Kidney capillary endothelial cell (primary cell): ENCODE measurements at regions not wholly inside any gene's neighbourhood (a gene's known extent, or its start where the extent isn't known, plus 50 kb on each side); places are given as distances from the start of the nearest gene placed in this dataset.
"Not testable (repeated sequence)": the region's sequence is repeated elsewhere in the genome, so short reads cannot be mapped to it uniquely, and the experiment has no call there.

ENCODE experiments used
- DNase-seq: peaks from one replicate; pipeline ENCODE4 v3.0.0-alpha.2; 2018; ENCODE audit warnings: low spot score

DNA sequence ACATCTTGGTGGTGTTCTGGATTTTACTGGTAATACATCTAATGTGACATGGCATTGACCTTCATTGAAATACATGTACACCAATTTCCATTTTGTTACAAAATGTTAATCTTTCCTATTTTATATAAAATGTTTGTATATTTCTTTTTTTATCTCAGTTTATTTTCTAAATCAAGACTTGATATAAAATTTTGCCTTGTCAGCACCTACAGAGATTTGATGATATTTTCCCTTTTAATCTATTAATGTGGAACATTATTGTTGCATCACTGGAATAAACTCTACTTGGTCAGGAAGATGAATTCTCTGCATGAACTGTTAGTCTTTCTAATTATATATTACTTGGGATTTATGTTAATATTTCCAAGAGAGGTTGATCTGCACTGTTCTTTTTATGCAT, 294.0 kb upstream of the ETAA1 start:
- DNase-seq, result no peak

DNA sequence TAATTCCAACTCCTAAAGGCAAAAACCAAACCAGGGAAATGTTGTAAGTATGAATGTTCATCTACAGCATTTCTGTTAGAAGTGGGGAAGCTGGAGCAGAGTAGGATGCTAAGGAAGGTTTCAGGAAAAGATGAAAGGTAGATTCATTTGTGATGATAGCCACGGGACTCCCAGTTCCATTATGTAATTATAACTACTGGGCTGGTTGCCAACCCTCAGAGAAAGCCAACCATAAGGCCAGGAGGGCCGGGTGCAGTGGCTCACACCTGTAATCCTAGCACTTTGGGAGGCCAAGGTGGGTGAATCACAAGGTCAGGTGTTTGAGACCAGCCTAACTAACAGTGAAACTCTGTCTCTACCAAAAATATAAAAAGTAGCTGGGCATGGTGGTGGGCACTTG, 288.9 kb upstream of the ETAA1 start:
- no peak for DNase-seq

DNA sequence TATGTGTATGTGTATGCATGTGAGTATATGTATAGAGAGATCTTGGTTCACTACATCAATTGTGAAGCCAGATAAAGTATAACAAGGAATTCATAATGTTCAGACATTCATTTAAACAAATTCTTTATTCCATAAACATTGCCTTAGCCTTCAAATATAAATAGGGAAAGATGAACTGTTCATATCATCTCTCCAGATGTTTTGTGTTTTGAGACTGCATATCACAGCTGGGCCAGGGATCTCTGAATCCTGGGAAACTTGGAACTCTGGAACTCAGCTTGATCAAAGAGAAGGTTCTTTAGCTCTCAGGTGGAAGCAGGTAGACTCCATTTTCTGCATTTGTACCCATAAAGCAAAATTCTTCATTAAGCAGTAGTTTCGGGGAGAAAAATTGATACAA, 272.6 kb upstream of the ETAA1 start:
- DNase-seq, result no peak

DNA sequence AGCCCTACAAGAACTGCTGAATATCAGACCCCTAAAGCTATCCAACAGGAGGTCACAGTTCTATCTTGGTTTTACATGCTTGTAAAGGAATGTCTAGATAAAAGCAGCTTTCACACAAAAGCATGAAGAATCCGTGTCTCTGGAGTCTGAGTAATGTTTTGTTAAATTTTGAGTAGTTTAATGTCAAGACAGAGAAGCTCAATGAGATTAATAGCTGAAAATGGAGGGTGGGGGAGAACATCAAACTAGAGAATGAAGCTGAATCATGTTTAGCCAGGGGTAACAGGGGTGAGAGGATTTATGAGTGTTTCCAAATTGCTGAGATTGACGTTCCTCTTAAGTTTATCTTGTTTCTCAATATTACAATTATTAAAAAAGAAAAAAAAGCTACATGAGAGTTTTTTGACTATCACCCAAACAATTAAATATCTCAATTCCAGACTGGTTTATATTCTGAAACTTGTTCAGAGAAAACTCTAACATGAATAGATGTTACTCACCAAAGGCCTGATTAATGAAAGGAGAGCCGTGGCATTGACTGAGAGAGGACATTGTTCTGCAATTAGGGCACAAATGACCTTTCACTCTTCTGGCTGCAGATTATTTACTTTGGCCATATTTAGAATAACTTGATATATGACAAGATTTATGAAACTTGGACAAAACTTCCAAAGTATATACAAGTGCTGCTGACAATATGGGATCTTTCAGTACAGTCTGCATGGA, 266.4 kb upstream of the ETAA1 start:
- no peak for DNase-seq

DNA sequence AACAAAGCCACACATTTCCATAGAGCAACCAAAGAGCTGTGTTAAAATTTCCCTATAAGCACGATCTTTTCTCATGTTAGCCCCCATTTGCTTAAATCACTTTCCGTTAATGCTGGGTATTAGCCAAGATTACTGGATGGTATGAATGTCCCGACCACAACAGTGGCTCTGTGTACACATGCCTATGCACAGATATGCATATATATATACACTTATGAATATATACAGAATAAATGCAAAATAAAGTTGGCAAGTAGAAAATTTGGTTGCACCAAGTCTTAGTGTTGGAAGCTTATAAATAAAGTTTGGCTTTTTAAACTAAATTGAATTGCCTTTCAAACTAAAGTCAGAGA, 265.9 kb upstream of the ETAA1 start:
- DNase-seq, result no peak

DNA sequence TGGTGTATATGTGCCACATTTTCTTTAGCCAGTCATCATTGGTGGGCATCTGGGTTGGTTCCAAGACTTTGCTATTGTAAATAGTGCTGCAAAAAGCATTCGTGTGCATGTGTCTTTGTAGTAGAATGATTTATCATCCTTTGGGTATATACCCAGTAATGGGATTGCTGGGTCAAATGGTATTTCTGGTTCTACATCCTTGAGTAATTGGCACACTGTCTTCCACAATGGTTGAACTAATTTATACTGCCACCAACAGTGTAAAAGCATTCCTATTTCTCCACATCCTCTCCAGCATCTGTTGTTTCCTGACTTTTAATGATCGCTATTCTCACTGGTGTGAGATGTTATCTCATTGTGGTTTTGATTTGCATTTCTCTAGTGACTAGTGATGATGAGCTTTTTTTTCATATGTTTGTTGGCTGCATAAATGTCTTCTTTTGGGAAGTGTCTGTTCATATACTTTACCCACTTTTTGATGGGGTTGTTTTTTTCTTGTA, 264.6 kb upstream of the ETAA1 start:
- DNase-seq, result not testable (repeated sequence)

DNA sequence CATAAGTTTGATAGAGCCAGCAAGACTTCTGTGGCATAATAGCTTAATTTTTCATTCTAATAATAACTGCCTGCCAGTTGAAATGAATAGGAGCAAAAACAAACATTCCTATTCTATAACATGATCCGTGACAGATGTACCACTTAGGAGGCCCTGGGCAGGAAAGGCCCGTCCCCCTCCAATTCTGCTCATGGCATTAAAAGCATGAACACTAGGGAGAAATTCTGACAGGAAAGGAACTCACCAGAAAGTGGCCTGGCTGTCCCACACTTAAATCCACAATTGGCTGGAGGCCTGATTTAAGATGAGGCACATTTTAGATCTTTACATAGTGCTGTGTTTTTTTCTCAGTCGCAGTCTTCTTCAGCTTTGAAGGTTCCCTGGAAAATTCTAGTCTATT, 261.9 kb upstream of the ETAA1 start:
- DNase-seq, result no peak

DNA sequence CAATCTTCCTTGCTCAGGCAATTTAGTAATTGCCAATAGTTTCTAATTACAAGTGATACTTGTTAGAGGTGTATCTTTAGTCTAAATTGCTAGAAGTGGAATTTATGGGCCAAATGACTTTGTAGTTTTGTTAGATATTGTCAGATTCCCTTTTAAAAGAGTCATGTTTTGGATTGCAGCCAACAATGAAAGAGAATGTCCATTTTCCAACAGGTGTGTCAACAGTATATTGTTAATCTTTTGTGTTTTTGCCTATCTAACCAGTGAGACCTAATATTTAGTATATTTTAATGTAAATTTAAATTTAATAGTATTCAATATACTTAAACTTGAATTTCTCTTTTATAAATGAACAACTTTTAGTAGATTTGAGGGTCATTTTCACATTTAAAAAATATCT, 259.4 kb upstream of the ETAA1 start:
- no peak for DNase-seq

DNA sequence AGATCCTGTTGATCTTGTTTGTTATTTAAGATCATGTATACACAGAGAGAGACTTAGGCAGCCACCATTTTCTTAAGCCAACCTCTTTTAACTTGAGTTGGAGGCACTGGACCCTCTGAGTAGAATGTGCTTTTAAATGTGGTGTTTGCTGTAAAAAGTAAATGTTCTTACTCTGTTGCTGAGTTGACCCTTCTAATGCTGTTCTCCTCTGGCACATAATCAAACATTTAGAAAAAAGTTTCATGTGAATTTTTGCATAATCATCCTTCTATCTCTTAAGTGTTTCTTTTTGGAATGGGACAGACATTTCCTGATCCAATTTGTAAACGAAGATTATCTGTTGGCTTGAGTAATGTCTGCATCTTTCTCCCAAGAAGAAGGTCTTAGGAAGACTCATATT, 255.1 kb upstream of the ETAA1 start:
- no peak for DNase-seq

DNA sequence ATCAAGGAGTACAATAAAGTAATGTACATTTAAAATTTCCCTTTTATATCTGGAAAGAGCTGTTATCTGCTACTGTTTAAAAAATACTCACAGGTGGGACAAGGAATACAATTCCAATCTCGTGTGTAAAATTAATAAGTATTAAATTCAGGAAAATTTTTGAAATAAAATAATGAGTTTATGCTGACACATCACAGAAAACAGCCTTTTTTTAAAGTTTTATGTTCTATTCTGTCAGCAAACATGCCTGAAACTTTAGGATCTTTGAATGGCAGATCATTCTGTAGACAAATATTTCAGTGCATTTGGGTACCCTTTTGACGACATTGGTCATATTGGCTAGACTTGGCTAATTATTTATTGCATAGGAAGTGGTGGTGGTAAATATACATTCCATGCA, 254.4 kb upstream of the ETAA1 start:
- no peak for DNase-seq

DNA sequence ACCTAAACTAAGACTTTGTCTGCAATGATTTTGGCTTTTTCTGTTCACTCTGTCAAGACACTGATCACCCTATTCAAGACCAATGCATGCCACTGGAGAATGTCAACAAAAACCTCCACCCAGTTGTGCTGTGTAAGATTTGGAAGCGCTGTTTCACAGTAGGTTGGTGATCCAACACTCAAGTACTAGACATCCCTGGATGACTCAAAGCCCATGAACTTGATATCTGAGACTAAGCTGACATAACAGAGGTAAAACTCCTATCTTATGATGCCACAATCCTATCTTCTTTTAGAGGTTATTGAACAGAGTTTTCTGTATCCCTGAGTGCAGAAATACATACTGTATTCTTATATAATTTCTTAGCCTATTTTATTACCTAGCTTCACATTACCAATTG, 251.3 kb upstream of the ETAA1 start:
- DNase-seq, result no peak

DNA sequence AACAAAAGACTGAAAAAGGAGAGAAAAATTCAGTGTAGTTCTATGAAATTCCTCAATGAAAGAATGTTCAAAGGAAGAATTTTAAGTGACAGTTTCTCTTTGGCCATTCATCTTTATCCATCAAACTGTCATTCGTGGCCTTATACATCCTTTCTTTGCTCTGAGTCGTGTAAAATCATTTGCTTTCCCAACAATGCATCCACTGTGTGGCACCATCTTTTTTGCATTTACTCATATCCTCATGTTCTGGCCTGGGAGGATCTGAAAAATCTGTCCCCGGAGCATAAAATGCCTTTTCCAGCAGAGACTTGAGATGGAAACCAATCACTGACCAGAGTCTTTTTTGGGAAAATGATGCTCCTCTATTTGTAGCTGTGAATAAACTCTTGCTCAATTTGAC, 240.3 kb upstream of the ETAA1 start:
- no peak for DNase-seq

DNA sequence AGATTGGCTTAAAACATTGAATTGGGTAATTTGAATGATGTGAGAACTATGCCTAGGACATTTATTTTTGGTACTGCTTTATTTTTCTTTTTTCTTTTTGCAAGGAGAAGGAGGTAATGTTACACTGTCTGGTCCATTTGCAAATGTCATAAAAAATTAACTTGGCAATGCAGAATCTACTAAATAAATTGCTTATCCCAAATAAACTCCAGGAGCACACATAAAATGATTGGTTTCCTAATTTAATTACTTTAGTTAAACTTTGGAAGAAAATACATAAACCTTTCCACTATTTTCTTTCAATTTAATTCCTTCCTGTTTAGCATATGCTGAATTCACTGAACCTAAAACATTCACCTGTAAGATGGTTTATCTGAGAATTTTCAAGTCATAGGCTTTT, 238.4 kb upstream of the ETAA1 start:
- DNase-seq, result no peak

DNA sequence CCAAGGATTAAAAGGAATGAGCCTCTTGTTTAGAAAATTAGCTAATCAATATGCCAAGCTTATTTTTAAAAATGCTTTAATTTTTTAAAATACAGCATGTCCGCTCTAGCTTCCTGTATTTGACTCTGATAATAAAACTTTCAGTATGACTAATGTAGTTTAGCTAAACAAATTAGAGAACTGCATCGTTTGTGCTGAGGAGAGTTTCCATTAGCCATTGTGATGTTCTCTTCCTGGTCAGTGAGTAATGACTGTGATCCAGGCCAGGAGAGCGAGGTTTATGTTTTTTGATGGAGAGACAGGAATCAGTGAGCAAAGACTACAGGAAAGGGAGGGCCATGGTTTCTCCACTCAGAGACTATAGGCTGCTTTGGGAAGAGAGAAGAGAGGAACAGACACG, 237.2 kb upstream of the ETAA1 start:
- peak; percentile 71 for DNase-seq

DNA sequence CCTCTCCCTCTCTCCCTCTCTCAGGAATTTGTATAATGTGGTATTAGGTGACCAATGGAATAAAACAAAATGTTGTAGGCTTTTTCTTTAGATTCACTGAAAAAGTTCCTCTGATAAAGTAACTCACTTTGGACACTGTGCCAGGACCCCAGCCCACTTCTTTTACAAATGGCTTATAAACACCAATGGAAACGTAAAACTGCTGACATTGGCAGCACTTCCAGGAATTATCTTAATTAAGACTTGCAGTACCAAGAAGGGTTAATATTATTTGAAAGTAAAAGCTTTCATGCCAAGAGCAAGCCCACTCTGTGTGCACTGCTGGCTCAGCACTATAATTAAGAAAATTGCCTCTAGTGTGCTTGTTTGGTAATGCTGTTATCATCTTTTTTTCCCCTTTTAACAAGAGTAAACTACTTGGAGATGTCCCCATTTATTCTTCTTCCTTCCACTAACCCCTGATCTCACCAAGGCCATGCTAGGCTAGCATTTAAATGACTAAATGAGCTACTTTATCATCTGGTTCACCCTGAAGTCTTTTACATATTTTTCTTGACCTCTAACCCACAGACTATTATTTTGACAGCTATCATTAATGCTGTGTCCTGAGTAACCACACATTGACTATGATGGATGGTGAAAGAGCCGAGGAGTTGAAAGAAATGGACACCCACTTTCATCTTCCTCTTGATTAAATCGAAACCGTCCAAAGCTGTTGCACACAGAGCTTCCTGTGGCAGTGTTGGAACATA, 232.2 kb upstream of the ETAA1 start:
- DNase-seq, result no peak

DNA sequence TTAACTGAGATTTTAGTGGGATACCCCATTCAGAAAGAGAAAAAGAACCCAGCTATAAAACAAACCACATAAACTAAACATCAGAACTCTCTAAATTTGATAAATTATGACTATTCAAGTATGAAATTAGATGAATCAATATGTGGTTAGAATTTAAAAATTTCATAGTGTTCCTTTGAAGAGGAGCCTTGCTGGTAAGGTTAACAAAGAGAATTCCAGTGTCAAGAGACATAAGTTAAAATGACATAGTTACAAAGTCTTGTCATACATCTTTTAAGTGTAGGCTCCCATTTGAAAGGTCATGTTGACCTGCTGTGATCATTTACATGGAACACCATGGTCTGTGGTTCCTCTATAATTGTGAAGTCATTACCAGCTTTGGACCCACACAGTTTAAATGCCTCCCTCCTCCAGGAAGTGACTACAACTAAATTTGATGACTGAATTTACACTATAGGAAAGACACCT, 231.6 kb upstream of the ETAA1 start:
- no peak for DNase-seq

DNA sequence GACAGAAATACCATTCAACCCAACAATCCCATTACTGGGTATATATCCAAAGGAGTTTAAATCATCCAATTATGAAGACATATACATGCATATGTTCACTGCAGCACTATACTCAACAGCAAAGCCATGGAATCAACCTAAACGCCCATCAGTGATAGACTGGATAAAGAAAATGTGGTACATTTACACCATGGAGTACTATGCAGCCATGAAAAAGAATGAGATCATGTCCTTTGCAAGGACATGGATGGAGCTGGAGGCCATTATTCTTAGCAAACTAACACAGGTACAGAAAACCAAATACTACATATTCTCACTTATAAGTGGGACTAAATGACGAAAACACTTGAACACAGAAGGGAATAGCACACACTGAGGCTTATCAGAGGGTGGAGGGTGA, 230.6 kb upstream of the ETAA1 start:
- not testable (repeated sequence) for DNase-seq

DNA sequence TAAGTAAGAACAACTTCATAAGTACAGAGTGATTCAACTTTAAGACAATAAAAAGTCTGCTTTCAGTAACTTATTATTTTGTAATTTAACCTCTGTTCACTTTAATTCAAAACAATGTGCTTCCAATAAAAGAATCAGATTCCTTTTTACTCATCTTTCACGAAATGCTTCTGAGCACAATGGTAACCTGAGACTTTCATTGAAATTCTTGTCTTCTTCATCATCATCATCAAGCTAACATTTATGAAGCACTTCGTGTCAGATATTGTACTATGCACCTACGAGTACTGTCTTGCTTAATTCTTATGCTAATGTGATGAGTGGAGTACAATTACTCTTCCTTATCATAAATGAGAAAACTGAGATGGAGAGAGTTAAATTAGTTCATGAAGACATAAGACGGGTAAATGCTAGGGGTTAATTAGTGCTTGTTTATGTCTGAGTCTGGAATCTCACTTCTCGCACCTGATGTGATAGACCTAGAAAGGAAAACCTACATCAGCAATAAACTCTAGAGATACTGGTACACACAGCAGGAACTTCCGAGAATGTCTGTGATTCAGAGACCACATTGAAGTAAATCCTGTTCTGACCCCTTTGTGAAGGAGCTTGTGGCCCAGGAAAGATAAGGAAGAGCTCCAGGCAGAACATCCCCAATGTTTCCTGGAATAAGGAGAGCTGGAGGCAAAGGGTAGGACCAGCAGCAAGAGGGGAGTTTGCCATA, 227.6 kb upstream of the ETAA1 start:
- DNase-seq, result no peak

DNA sequence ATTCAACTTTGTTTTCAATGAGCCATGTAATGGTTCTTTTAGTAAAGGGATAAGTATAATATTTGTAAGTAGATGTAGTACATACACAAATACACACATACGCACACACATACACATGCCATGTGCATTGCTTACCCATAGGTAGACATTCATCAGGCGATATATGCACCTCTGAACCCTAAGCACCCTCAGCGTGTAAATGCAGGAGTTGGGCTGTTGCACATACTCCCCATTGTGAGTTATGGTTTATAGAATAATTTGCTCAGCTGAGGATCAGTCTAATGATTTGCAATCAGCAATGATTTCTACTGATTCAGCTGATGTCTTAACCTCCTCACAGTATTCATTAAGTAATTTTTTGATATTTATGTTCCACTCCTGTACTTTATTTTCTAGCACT, 217.6 kb upstream of the ETAA1 start:
- no peak for DNase-seq

DNA sequence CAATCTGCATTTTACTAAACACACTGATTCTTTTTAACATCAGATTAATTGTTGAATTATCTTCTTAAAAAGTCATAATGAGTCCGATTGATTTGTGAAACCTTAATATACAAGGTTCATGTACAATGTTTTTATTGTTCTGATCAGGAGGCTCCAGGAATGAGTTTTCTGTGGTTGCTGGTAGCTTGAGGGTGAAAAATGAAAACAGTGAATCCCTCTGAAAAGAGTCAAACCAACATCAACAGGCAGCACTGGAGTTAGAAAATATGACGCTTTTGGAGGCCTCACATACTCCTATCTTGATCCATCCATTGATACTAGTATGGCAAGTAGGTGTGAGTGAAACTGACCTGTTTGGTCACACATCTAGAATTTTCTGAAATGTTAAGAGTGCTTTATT, 216.3 kb upstream of the ETAA1 start:
- no peak for DNase-seq

DNA sequence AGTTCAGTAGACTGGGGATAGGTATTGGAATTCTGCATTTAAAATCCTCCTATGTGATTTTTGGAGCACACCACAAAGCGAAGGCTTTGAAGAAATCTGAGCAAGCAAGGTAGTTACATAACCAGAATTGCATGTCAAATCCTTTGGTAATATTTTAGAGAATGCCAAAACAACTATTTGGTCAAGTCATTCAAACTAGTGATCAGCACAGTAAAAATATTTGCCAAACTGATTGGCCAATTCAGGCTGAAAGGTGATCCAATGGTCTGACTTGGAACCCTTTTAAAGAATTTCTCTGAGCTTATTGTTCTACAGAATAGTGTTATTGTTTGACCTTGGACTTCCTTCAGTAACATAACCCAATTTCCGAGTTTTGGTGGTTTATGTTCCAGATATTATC, 214.2 kb upstream of the ETAA1 start:
- no peak for DNase-seq

DNA sequence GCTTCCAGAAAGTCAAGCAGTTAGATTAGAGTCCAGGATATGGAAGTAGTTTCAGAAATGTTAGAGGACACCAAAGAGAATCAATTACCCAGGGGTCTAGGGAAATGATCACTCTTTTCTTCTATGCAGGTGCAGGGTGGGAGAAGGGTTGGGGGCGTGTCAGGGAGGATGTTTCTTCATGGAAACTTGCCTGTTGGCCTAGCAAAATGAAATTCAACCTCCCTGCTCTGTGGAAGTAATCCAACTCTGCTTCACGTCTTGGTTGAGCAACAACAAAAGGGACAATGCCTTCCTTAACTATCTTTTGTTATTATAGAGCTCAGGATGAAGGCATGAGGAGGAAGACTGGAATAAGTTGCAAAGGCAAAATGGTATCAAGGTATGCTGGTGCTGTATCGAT, 210.8 kb upstream of the ETAA1 start:
- no peak for DNase-seq

DNA sequence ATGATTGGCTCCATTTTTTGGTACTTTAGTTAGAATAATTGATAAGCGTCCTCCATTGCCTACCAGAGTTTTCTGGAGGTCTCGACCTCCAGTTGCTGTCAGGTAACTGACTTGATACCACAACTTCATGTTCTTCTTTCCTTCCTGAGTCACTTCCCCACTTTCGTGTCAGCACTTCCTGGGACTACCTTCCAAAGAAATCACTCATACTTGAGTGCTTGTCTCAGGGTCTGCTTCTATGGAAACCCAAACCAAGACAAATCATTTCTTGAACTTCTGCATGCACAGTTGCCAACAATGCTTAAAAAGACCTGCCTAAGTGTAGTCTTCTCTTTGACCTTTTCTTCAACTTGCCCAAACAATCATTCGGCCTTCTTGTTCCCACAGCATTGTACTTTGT, 210.3 kb upstream of the ETAA1 start:
- DNase-seq, result no peak
